SK-MEL-5 (cell line): ENCODE measurements at regions not wholly inside any gene's neighbourhood (a gene's known extent, or its start where the extent isn't known, plus 50 kb on each side); places are given as distances from the start of the nearest gene placed in this dataset.
"Not testable (repeated sequence)": the region's sequence is repeated elsewhere in the genome, so short reads cannot be mapped to it uniquely, and the experiment has no call there.

Source experiments
- DNase-seq: peaks from one replicate; pipeline ENCODE4 v3.0.0-alpha.2; 2016; ENCODE audit warnings: low read depth, low spot score
- in situ Hi-C: cut with HindIII; loops from 2 replicates; pipeline ENCODE4 v1.10.0; 2016; ENCODE audit warnings: low sequenced_read_pairs, high pct_unique_total_duplicates, low pct_unique_long_range_greater_than_20kb

DNA sequence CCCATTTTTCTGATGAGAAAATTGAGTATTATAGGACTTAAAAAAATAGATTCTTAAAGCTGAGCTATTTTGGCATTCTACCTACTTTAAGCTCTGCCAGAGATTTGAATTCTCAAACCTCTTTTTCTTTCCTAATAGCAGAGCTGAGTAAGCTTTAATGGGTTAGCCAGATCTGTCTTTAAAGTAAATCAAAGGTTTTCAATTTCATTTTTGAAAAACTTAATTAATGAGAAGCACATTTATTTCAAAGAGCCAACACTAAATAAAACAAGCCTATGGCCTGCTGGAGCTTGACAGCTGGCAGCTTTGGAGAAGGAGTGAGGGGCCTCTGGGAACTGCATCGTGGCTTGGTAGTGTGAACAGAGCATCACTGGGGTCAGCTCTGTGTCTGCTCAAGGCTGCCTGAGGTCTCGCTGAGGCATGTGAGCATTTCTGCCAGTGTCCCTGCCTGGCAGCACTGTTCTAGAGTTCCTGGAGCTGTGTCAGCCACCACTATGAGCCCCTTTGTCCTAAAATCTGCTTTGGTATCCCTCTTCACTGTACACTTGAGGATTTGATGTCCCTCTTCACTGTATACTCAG lies 50.4 kb upstream of the PRSS23 start:
- in situ Hi-C loops, result no loop called here
- no peak for DNase-seq

DNA sequence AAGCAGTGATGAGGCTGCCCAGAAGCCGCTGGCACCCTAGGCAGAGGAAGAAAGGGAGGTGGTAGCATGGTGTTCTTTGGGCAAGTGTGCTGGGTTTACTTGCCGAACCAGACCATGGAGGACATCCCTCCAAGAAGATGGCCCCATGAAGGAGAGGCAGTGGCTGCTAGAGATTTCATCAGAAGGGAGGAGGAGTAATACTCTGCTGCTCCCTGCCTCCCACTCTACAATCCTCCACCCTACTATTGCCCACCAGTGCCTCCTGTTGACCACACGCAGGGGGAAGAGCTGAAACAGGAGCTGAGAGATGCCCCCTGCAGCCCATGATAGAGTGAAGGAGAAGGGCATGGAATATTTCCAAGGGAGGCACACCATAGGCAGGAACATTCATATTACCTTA lies 51.0 kb upstream of the PRSS23 start:
- peak; percentile 60 for DNase-seq
- in situ Hi-C loops, result no loop called here

DNA sequence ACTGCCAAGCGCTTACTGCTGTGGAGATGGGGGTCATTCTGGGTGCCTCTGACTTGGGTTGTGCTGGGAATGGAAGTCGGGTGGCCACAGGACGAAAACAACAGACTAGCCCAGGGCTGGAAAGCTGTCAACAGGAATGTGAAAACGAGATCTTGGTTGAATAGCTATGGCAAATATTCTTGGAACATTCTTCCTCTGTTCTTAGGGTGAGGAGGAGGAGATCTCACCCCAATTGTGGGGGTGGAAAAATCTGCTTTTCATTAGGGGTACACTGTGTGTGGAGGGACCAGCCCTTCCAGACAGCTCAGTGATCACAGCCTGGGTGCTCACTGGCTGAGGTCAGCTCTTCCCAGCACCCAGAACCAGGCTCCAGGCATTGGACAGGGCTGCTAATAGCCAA lies 52.0 kb upstream of the PRSS23 start:
- in situ Hi-C loops, result no loop called here
- no peak for DNase-seq

DNA sequence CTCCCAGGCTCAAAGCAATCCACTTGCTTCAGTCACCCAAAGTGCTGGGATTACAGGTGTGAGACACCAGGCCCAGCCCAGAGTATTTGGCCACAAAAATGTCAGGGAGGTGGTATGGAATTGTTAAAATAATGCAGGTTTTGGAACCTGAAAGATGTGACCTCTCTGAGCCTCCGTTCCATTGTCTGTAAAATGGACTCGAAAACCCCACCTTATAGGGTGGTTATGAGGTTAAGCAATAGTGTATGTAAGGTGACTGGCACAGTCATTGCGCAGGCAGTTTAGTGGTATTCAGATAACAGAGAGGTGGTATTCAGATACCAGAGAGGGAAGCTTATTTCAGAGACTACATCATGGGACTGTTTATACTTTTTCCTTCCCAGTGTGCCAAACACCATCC lies 52.5 kb upstream of the PRSS23 start:
- DNase-seq, result no peak
- in situ Hi-C loops, result no loop called here

DNA sequence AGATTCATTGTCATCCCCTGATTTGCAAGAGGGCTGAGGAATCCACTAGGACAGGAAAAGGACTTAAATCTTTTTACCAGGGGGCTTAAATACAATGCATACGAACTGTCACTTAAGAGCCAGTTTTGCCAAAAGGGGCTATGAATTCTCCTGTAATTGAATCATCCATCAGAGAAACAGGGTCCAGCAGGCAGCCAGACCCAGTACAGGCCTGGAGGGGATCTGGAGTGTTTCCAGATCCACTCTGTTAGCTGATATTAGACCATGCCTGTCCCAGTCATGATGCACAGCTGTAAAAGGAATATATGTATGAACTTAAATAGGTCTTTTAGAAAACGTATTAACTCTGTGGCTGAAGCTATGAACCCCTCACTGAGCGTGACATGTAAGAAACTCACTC lies 53.8 kb upstream of the PRSS23 start:
- no peak for DNase-seq
- in situ Hi-C loops, result no loop called here

- in situ Hi-C loops, result no loop called here
- no peak for DNase-seq
Measured at GRCh38 chr11:86745571-86745970, 54.8 kb upstream of the PRSS23 start.

DNA sequence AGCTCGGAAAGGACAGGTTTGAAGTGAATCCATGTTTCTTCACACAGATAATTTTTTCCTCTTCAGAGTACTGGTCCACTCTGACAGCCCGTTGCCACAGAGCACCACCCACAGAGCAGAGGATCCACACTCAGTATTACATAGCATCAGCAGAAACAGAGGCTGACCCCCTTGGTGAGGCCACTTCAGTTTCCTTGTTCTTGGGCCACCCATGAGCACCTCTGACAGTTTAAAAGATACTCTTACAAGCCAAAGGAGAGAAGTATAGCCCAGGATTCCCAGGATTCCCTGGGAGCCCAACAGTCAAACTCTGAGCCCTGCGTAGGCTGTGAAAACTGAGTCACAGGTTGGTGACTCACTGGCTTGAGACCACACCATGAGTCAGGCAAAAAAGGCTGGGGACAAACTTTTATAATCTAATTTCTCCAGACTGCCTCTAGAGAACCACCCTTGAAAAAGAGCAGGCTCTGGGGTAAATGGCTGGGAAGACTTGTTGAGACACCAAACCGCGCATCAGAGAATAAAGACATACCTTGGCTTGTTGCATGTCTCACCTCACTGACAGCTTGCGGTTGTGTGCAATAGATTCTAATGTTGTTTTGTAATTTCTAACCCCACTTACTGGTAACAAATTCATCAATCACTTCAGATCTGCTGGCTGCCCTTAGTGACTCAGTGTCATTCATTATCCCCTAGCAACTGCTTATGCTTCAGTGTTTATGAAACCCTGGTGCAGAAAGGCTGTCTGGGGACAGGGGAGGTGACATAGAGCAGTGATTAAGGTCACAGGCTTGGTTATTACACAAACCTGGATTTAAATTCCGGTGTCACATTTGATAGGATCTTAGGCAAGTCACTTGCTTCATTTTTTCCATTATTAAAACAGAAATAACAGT lies 56.9 kb upstream of the PRSS23 start:
- peak; percentile 51 for DNase-seq
- in situ Hi-C loops, result no loop called here

DNA sequence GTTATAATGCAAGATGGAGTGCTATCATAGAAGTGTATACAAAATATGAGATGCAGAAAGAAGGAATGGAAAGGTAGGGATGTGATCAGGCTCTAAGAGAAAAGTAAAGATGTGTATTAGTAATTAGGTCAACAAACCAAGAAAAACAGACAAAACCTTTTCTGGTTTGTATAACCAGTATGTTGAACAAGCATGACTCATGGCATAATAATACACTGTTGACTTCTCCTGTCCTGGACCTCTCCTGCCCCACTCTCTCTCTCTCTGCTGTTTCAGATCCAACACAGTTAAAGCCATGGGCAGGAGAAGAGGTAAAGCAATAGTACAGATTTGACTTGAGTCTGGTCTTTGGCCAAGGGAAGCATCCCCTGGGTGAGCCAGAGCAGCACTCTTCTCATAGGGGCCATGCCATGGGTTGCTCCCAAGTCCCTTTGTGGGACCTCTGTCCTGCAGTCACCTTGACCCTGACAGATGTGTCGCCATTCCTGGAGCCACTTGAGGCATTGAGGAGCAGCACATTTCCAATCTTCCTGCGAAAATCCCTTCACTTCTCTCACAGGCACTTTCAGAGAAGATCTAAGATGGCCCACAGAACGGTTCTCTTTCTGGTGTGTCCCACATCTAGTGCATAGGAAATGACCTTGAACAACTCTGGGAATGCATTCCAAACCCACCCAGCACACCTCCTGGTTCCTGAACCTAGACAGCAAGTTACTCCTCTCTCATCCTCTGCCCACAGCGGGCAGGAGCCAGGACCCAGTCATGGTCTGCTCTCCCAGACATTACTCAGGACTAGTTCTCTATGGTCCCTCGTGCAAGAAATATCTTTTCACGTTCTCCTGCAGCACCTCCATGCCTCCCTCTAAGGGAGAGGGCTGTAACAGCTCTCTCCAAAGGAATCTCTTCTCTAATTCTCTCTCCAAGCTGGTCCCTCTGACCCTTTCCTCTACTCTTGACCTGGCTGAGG lies 58.2 kb upstream of the PRSS23 start:
- in situ Hi-C loops, result no loop called here
- DNase-seq, result no peak

- in situ Hi-C loops, result no loop called here
Measured at GRCh38 chr11:86741484-86741835, 58.9 kb upstream of the PRSS23 start.

DNA sequence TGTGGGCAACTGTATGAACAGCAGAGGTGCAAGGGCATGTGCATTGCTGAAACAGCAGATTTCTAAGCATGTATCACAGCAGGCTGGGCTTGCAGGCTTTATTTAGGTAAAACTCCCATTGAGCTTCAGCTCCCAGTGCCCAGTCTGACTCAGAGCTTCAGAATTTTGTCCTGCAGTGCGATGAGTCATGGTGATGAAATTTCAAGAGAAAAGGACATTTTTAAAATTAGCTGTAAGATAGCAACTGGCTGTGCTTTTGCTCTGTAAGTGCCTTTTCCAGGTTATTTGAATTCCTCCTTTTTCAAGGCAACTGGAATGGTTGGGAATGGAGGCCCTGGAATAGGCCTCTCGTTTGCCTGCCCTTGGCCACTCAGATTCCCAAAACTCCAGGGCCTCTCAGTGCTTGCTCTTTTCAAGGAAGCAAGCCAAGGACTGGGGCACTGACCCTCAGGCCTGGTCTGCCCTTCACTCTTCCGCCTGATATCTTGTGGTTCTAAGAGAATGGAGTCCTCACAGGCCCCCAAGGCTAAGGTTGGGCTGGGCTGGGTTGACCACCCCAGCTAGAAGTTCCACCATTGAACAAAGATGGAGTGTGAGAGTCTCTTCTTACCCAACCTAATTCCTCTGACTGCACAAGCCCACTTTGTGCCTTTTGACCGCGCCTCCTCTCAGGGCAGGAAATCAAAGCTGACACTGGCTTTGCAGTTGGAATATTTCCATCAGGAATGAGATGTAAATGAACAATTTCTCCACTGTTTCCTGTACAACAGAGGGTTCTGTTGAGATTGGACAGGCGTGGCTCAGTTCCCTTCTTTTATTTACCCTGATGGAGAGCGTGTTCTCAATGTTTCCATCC lies 59.5 kb upstream of the PRSS23 start:
- DNase-seq, result peak; percentile 96
- in situ Hi-C loops, result no loop called here

More at GRCh38 chr11:86741484-86741835, 58.9 kb upstream of the PRSS23 start:
- DNase-seq, result no peak

GRCh38 chr11:86738568-86738967 lies 61.8 kb upstream of the PRSS23 start:
- DNase-seq, result no peak
- in situ Hi-C loops, result no loop called here

- in situ Hi-C loops, result no loop called here
- no peak for DNase-seq
Measured at GRCh38 chr11:86737737-86738136, 62.6 kb upstream of the PRSS23 start.

DNA sequence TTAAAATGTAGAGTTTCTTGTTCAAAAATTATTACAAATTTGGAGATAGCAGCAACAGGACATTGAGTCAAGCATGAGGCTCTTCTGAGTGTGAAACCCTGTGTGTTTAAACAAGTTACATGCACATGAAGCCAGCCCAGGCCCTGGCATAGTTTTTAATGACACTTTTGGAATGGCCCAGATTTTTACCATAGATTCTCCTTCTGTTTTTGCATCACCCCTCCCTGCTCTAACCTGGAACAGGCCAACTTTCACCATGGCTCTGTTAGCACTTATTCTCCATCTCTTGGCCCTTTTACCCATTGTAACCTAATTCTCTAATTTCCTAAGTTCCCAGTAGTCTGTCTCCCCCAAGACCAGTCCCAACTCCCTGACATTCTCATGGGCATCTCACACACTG lies 63.1 kb upstream of the PRSS23 start:
- in situ Hi-C loops, result no loop called here
- no peak for DNase-seq

GRCh38 chr11:86736291-86737143 lies 63.8 kb upstream of the PRSS23 start:
- no peak for DNase-seq
- in situ Hi-C loops, result no loop called here

- DNase-seq, result no peak
- in situ Hi-C loops, result no loop called here
Measured at GRCh38 chr11:86735451-86736290, 63.3 kb upstream of the ME3 start.

GRCh38 chr11:86732739-86733138 lies 60.3 kb upstream of the ME3 start:
- DNase-seq, in situ Hi-C loops: not testable (repeated sequence)
